ENCODE measurements at regions not wholly inside any gene's neighbourhood (a gene's known extent, or its start where the extent isn't known, plus 50 kb on each side); places are given as distances from the start of the nearest gene placed in this dataset.
"Not testable (repeated sequence)": the region's sequence is repeated elsewhere in the genome, so short reads cannot be mapped to it uniquely, and the experiment has no call there.

DNA sequence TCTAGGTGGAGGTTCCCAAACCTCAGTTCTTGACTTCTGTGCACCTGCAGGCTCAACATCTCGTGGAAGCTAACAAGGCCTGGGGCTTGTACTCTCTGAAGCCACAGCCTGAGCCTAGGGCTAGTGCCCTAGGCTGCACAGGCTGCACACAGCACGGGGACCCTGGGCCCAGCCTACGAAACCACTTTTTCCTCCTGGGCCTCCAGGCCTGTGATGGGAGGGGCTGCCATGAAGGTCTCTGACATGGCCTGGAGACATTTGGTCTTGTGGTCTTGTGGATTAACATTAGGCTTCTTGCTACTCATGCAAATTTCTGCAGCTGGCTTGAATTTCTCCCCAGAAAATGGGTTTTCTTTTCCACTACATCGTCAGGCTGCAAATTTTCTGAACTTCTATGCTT, 59.1 kb upstream of the LRIG1 start:
- not testable (repeated sequence) for TF ChIP-seq TAF1 (IDR thresholded peaks at IDR 0.05; ENCODE audit: low read depth, low read length); POLR2A (IDR thresholded peaks at IDR 0.05; ENCODE audit: control extremely low read depth in 1 of 2, low read depth in 2 of 2, low read length in 2 of 2); PHF8 (conservative IDR thresholded peaks at IDR 0.05; ENCODE audit: low read depth, low read length); EZH2 (IDR thresholded peaks at IDR 0.05; ENCODE audit: low read depth, low read length, severe bottlenecking); ATF2 (IDR thresholded peaks at IDR 0.05; ENCODE audit: low read length); BRCA1 (IDR thresholded peaks at IDR 0.05; ENCODE audit: low read depth, low read length)
- TF ChIP-seq, protein P1, sequence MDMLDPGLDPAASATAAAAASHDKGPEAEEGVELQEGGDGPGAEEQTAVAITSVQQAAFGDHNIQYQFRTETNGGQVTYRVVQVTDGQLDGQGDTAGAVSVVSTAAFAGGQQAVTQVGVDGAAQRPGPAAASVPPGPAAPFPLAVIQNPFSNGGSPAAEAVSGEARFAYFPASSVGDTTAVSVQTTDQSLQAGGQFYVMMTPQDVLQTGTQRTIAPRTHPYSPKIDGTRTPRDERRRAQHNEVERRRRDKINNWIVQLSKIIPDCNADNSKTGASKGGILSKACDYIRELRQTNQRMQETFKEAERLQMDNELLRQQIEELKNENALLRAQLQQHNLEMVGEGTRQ (IDR thresholded peaks at IDR 0.05; ENCODE audit: low read length): not testable (repeated sequence)
- TF ChIP-seq, protein P2, sequence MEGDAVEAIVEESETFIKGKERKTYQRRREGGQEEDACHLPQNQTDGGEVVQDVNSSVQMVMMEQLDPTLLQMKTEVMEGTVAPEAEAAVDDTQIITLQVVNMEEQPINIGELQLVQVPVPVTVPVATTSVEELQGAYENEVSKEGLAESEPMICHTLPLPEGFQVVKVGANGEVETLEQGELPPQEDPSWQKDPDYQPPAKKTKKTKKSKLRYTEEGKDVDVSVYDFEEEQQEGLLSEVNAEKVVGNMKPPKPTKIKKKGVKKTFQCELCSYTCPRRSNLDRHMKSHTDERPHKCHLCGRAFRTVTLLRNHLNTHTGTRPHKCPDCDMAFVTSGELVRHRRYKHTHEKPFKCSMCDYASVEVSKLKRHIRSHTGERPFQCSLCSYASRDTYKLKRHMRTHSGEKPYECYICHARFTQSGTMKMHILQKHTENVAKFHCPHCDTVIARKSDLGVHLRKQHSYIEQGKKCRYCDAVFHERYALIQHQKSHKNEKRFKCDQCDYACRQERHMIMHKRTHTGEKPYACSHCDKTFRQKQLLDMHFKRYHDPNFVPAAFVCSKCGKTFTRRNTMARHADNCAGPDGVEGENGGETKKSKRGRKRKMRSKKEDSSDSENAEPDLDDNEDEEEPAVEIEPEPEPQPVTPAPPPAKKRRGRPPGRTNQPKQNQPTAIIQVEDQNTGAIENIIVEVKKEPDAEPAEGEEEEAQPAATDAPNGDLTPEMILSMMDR (IDR thresholded peaks at IDR 0.05; ENCODE audit: control extremely low read depth in 1 of 3, insufficient read depth in 1 of 3, low read depth in 1 of 3, low read length in 3 of 3): not testable (repeated sequence)
- TF ChIP-seq, protein P3, sequence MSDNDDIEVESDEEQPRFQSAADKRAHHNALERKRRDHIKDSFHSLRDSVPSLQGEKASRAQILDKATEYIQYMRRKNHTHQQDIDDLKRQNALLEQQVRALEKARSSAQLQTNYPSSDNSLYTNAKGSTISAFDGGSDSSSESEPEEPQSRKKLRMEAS (IDR thresholded peaks at IDR 0.05): not testable (repeated sequence)

Measured in H1 (cell line).